ENCODE measurements at regions not wholly inside any gene's neighbourhood (a gene's known extent, or its start where the extent isn't known, plus 50 kb on each side); places are given as distances from the start of the nearest gene placed in this dataset.
"Not testable (repeated sequence)": the region's sequence is repeated elsewhere in the genome, so short reads cannot be mapped to it uniquely, and the experiment has no call there.

DNA sequence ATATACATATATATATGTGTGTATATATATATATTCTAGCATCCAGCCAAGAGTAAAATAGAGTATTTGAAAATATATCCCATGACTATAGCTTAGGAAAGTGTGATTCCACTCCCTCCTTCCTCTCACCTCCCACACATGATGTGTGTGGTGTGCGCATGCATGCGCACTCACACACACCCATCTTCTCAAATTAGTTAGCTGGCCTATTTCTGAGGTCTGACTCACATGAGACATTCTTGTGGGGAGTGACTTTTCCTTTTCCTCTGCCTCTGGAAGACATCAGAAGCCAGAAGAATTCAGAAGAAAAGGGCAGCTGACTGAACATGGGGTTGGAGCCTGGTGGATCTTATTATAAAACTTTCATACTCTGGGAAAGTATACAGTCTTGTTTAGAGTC is 793.5 kb upstream of the ZNF722 start:
- no peaks in the 10 kb centered on the region for H3K4me1 ChIP-seq (ENCODE audit: low read depth)
- no peak for DNase-seq
- H3K4me3 ChIP-seq: no peak overlapping the region
- peaks cover 67% of the 10 kb centered on the region for H3K9me3 ChIP-seq
- ATAC-seq: no peak
- no peak for TF ChIP-seq CTCF (IDR thresholded peaks at IDR 0.05)
- H3K36me3 ChIP-seq (ENCODE audit: low read depth): no peaks in the 10 kb centered on the region
- intact Hi-C loops (cut with DNase I, micrococcal nuclease): no loop called here

DNA sequence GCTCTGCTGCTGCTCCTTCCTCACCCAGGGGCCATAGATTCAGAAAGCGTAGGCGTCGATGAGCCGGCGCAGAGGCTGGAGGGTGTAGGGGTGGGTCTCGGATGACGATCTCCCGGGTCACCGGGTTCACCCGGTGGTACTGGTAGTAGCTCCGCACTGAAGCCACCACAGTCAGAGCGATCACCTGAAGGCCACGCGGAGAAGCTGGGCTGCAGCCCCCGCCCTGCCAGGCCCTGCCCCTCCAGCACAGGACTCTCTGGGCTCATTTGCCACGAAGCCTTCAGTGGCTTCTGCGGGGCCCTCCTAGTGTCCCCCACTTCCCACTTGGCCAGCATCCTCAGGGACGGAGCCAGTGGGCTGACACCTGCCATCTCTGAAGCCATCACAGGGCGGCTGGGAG is 765.5 kb upstream of the ZNF722 start:
- intact Hi-C loops (cut with DNase I, micrococcal nuclease); ATAC-seq; H3K4me3 ChIP-seq; H3K36me3 ChIP-seq (ENCODE audit: low read depth); H3K4me1 ChIP-seq (ENCODE audit: low read depth); DNase-seq: not testable (repeated sequence)
- peaks cover 66% of the 10 kb centered on the region for H3K9me3 ChIP-seq

GRCh38 chr7:63233881-63234280 is 764.8 kb upstream of the ZNF722 start:
- H3K4me3 ChIP-seq: no peak overlapping the region
- DNase-seq (no peak), ATAC-seq (no peak)
- H3K36me3 ChIP-seq (ENCODE audit: low read depth): no peaks in the 10 kb centered on the region
- no peaks in the 10 kb centered on the region for H3K4me1 ChIP-seq (ENCODE audit: low read depth)
- H3K9me3 ChIP-seq: peaks cover 65% of the 10 kb centered on the region
- intact Hi-C loops (cut with DNase I, micrococcal nuclease): no loop called here
- no peak for TF ChIP-seq CTCF (IDR thresholded peaks at IDR 0.05)

All from mucosa of descending colon (tissue), 3 donors.